ENCODE measurements at regions not wholly inside any gene's neighbourhood (a gene's known extent, or its start where the extent isn't known, plus 50 kb on each side); places are given as distances from the start of the nearest gene placed in this dataset.

- DNase-seq (ENCODE audit: low spot score) = no peak
- Histone ChIP-seq H3K36me3 (no peaks in the 10 kb centered on the region), H3K4me1 (no peaks in the 10 kb centered on the region), H3K9me3 (no peaks in the 10 kb centered on the region), H3K27me3 (no peaks in the 10 kb centered on the region), H3K27ac (no peak overlapping the region), H3K4me3 (no peak overlapping the region)
- no peak for TF ChIP-seq CTCF (IDR thresholded peaks at IDR 0.05)
These were observed 78.3 kb upstream of the FZD8 start for GRCh38 chr10:35720366-35720765.

- no peak for TF ChIP-seq CTCF (IDR thresholded peaks at IDR 0.05)
- H3K4me3 ChIP-seq = no peak overlapping the region
- H3K36me3 ChIP-seq = no peaks in the 10 kb centered on the region
- no peak for DNase-seq (ENCODE audit: low spot score)
- H3K9me3 ChIP-seq = no peaks in the 10 kb centered on the region
- no peaks in the 10 kb centered on the region for H3K4me1 ChIP-seq
- no peak overlapping the region for H3K27ac ChIP-seq
- H3K27me3 ChIP-seq = no peaks in the 10 kb centered on the region
These were observed 74.7 kb upstream of the FZD8 start for GRCh38 chr10:35716776-35717175.

GRCh38 chr10:35712486-35712885 is 70.4 kb upstream of the FZD8 start:
- no peaks in the 10 kb centered on the region for H3K36me3 ChIP-seq
- no peaks in the 10 kb centered on the region for H3K27me3 ChIP-seq
- no peak for DNase-seq (ENCODE audit: low spot score)
- no peak overlapping the region for H3K4me3 ChIP-seq
- no peak overlapping the region for H3K27ac ChIP-seq
- no peak for TF ChIP-seq CTCF (IDR thresholded peaks at IDR 0.05)
- H3K9me3 ChIP-seq = no peaks in the 10 kb centered on the region
- H3K4me1 ChIP-seq = no peaks in the 10 kb centered on the region

GRCh38 chr10:35711615-35712411 is 69.7 kb upstream of the FZD8 start:
- Histone ChIP-seq H3K4me3 (no peak overlapping the region), H3K36me3 (no peaks in the 10 kb centered on the region), H3K9me3 (no peaks in the 10 kb centered on the region), H3K27me3 (no peaks in the 10 kb centered on the region), H3K4me1 (no peaks in the 10 kb centered on the region), H3K27ac (no peak overlapping the region)
- DNase-seq (ENCODE audit: low spot score) = no peak
- TF ChIP-seq CTCF (IDR thresholded peaks at IDR 0.05) = no peak

- TF ChIP-seq CTCF (IDR thresholded peaks at IDR 0.05) = no peak
- no peak for DNase-seq (ENCODE audit: low spot score)
- Histone ChIP-seq H3K4me1 (no peaks in the 10 kb centered on the region), H3K27me3 (no peaks in the 10 kb centered on the region), H3K9me3 (no peaks in the 10 kb centered on the region), H3K36me3 (no peaks in the 10 kb centered on the region), H3K27ac (no peak overlapping the region), H3K4me3 (no peak overlapping the region)
These were observed 65.7 kb upstream of the FZD8 start for GRCh38 chr10:35707642-35708425.

Data from right atrium auricular region (tissue), 2 donors.